Peyer's patch (tissue), 4 donors: ENCODE measurements at regions not wholly inside any gene's neighbourhood (a gene's known extent, or its start where the extent isn't known, plus 50 kb on each side); places are given as distances from the start of the nearest gene placed in this dataset.

Experiments
- DNase-seq, 3 donors: peaks; one replicate each; pipeline ENCODE4 v3.0.0-alpha.2; 2017 to 2019
- H3K27ac ChIP-seq, 4 donors: fragments of 200-600 bp; sonication (generic); one replicate each; pipeline ENCODE4 v1.5.1; 2016 to 2019
- H3K27me3 ChIP-seq, 2 donors: fragments of 200-600 bp; sonication (generic); one replicate each; pipeline ENCODE4 v1.5.1; 2019
- H3K36me3 ChIP-seq, 3 donors: fragments of 200-600 bp; sonication (generic); one replicate each; pipeline ENCODE4 v1.5.1; 2016 to 2019
- H3K4me1 ChIP-seq, 4 donors: fragments of 200-600 bp; sonication (generic); one replicate each; pipeline ENCODE4 v1.5.1; 2016 to 2019
- H3K4me3 ChIP-seq, 4 donors: fragments of 200-600 bp; sonication (generic); 1 replicate in 3 of 4; 2 replicates in 1 of 4; pipeline ENCODE4 v1.5.1; 2016 to 2019; ENCODE audit warnings: mild to moderate bottlenecking in 1 of 4
- H3K9me3 ChIP-seq, 4 donors: fragments of 200-600 bp; sonication (generic); one replicate each; pipeline ENCODE4 v1.5.1; 2016 to 2019; ENCODE audit warnings: mild to moderate bottlenecking in 1 of 4
- CTCF ChIP-seq, 6 experiments: fragments of 450-650 bp in 4 of 6; fragments of 200-600 bp in 2 of 6; sonication (generic) in 1 of 6; IDR thresholded peaks; one replicate each; pipeline ENCODE4 v1.5.1; 2017 to 2019; ENCODE audit warnings: antibody characterized with exemption in 6 of 6, mild to moderate bottlenecking in 3 of 6, moderate library complexity in 1 of 6
- POLR2A ChIP-seq, 2 donors: fragments of 450-650 bp; IDR thresholded peaks; one replicate each; pipeline ENCODE4 v1.5.1; 2017; ENCODE audit warnings: antibody characterized with exemption in 2 of 2, mild to moderate bottlenecking in 2 of 2, moderate library complexity in 2 of 2

GRCh38 chr3:104696470-104696869 is 670.2 kb upstream of the ALCAM start:
- no peaks in the 10 kb centered on the region for H3K27me3 ChIP-seq
- no peak overlapping the region for H3K27ac ChIP-seq
- TF ChIP-seq CTCF (IDR thresholded peaks at IDR 0.05), result no peak
- TF ChIP-seq POLR2A (IDR thresholded peaks at IDR 0.05), result no peak
- H3K4me3 ChIP-seq, result no peak overlapping the region
- no peaks in the 10 kb centered on the region for H3K36me3 ChIP-seq
- no peak for DNase-seq
- H3K4me1 ChIP-seq, result no peaks in the 10 kb centered on the region
- H3K9me3 ChIP-seq, result no peaks in the 10 kb centered on the region

- Histone ChIP-seq H3K4me1 (no peaks in the 10 kb centered on the region), H3K27me3 (no peaks in the 10 kb centered on the region), H3K9me3 (no peaks in the 10 kb centered on the region), H3K4me3 (no peak overlapping the region), H3K36me3 (no peaks in the 10 kb centered on the region), H3K27ac (no peak overlapping the region)
- no peak for DNase-seq
- no peak for TF ChIP-seq CTCF (IDR thresholded peaks at IDR 0.05)
These were observed 655.3 kb upstream of the ALCAM start for GRCh38 chr3:104711406-104711805.

GRCh38 chr3:104715972-104716371 is 650.7 kb upstream of the ALCAM start:
- TF ChIP-seq POLR2A (IDR thresholded peaks at IDR 0.05), result no peak
- no peak for TF ChIP-seq CTCF (IDR thresholded peaks at IDR 0.05)
- no peaks in the 10 kb centered on the region for H3K4me1 ChIP-seq
- H3K4me3 ChIP-seq, result no peak overlapping the region
- H3K27me3 ChIP-seq, result no peaks in the 10 kb centered on the region
- H3K27ac ChIP-seq, result no peak overlapping the region
- no peak for DNase-seq
- H3K36me3 ChIP-seq, result no peaks in the 10 kb centered on the region
- H3K9me3 ChIP-seq, result no peaks in the 10 kb centered on the region

- H3K4me1 ChIP-seq, result no peaks in the 10 kb centered on the region
- H3K36me3 ChIP-seq, result no peaks in the 10 kb centered on the region
- no peak for TF ChIP-seq POLR2A (IDR thresholded peaks at IDR 0.05)
- no peak for TF ChIP-seq CTCF (IDR thresholded peaks at IDR 0.05)
- H3K9me3 ChIP-seq, result no peaks in the 10 kb centered on the region
- H3K27ac ChIP-seq, result peak overlapping the region in 2 of 4 donors; percentile 62 to 66
- DNase-seq, result no peak
- no peak overlapping the region for H3K4me3 ChIP-seq
- no peaks in the 10 kb centered on the region for H3K27me3 ChIP-seq
These were observed 648.9 kb upstream of the ALCAM start for GRCh38 chr3:104717828-104718196.

- TF ChIP-seq POLR2A (IDR thresholded peaks at IDR 0.05) (no peak), CTCF (IDR thresholded peaks at IDR 0.05) (no peak)
- H3K27ac ChIP-seq, result no peak overlapping the region
- no peak for DNase-seq
These were observed 643.7 kb upstream of the ALCAM start for GRCh38 chr3:104723000-104723399.

GRCh38 chr3:104731074-104731473 is 635.6 kb upstream of the ALCAM start:
- no peak for DNase-seq
- H3K27me3 ChIP-seq, result no peaks in the 10 kb centered on the region
- no peaks in the 10 kb centered on the region for H3K9me3 ChIP-seq
- no peak overlapping the region for H3K4me3 ChIP-seq
- H3K27ac ChIP-seq, result no peak overlapping the region
- H3K36me3 ChIP-seq, result no peaks in the 10 kb centered on the region
- TF ChIP-seq CTCF (IDR thresholded peaks at IDR 0.05) (no peak), POLR2A (IDR thresholded peaks at IDR 0.05) (no peak)
- no peaks in the 10 kb centered on the region for H3K4me1 ChIP-seq

More at GRCh38 chr3:104723000-104723399, 643.7 kb upstream of the ALCAM start:
- Histone ChIP-seq H3K4me1 (no peaks in the 10 kb centered on the region), H3K36me3 (no peaks in the 10 kb centered on the region), H3K27me3 (no peaks in the 10 kb centered on the region), H3K4me3 (no peak overlapping the region), H3K9me3 (no peaks in the 10 kb centered on the region)
